ENCODE measurements at regions not wholly inside any gene's neighbourhood (a gene's known extent, or its start where the extent isn't known, plus 50 kb on each side); places are given as distances from the start of the nearest gene placed in this dataset.

- DNase-seq: peak; percentile 47
These were observed 130.5 kb downstream of the MED15 start for GRCh38 chr22:20637750-20638506.

GRCh38 chr22:20638507-20638870, 131.1 kb downstream of the MED15 start:
- peak; percentile 19 for DNase-seq

DNA sequence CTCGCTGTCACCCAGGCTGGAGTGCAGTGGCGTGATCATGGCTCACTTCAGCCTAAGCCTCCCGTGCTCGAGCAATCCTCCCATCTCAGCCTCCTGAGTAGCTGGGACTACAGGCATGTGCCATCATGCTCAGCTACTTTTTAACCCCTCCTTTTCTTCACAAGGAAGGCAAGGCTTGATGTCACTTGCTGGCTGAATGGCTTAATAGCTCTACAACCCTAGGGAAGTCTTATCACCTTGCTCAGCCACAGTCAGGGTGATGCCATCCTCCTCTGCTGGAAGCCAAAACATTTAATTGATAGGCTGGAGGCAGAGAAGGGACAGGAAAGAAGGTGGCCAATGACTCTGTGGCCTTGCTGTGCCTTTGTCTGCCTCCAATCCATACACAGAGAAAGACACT, 131.9 kb downstream of the MED15 start:
- peak; percentile 19 for DNase-seq

GRCh38 chr22:20639750-20640149, 132.3 kb downstream of the MED15 start:
- DNase-seq: no peak

GRCh38 chr22:20641198-20641892, 132.6 kb upstream of the SERPIND1 start:
- peak; percentile 53 for DNase-seq

GRCh38 chr22:20641919-20642579, 131.9 kb upstream of the SERPIND1 start:
- peak; percentile 4 for DNase-seq

DNA sequence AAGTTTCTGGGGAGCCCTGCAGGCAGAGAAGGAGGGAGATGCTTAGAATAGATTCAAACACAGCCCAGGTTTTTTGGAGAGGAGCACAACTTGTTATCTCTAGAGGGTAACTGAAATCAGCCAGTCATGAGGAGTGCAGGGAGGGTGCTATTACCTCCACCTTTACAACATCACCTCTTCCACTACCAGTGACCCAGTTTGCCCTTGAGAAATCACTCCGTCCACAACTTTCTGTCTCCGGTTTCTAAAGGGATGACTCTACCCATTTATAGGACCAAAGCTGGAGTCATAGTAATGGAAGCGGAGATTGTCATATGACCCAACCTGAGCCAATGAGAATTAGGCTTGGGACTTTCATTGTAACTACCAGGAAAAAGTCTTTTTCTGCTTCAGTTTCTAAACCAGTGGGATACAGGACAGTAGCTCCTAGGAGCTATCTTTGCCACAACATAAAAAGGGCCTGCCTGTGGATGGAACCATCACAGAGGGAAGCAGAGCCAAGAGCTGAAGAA, 131.2 kb upstream of the SERPIND1 start:
- peak; percentile 9 for DNase-seq

GRCh38 chr22:20644071-20644642, 129.8 kb upstream of the SERPIND1 start:
- DNase-seq: peak; percentile 9

GRCh38 chr22:20645954-20646353, 128.0 kb upstream of the SERPIND1 start:
- DNase-seq: peak; percentile 8

DNA sequence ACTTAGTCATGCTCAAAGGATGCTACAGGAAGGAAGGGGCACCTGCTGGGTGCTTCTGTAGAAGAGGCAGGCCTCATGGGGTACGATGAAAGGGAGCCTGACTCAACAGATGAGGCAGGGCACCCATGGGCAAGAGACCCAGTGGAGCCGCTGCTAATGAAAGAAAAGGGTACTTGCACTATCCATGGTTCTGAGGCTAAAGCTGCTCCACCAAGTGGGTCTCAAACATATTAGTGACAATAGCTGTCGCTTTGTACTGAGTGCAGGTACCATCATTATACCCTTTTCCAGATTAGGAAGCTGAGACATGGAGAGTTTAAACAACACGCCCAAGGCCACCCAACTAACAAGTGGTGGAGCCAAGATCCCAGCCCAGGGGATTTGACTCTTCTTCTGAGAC, 127.5 kb upstream of the SERPIND1 start:
- DNase-seq: peak; percentile 4

DNA sequence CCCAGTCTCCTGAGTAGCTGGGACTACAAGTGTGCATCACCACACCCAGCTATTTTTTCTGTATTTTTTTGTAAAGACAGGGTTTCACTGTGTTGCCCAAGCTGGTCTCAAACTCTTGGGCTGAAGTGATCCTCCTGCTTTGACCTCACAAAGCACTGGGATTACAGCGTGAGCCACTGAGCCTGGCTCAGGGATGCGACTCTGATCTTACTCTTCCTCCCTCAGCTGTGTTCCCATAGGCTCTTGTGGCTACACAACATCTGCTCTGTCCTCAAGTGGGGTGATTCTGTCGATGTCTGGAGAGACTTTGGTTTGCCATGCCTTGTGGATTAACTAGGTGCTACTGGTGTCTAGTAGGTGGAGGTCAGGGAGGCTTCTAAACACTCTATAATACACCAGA, 127.0 kb upstream of the SERPIND1 start:
- peak; percentile 16 for DNase-seq

DNA sequence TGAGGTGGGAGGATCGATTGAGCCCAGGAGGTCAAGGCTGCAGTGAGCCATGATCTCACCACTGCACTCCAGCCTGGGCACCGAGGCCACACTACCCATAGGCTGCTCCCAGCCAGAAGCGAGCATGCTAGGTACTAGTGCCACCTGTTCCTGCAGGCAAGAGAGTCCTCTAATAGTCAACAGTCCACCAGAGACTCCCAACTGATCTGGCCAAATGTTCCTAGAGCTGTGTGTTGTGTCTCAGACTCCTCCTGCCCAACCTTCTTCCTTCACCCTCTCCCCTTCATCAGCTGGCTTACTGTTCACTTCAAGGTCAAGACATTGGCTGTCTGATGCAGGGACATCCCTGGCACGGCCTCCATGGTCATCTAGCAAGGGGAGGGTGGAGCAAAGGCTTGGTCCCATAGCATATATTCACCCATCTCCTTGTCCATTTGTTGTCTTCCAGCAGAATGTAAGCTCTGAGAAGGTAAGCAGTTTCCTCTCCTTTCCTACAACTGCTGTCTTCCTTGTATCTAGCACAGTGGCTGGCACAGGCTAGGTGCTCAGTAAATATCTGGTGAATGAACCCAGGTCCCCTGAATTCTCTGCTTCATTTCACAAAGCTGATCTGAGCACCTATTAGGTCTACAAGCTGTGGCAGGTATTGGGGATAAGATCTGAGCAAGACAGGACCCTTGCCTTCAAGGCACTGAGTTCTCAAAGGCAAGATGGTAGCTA, 126.2 kb upstream of the SERPIND1 start:
- peak; percentile 14 for DNase-seq

- DNase-seq: peak; percentile 30
These were observed 125.5 kb upstream of the SERPIND1 start for GRCh38 chr22:20648306-20648903.

DNA sequence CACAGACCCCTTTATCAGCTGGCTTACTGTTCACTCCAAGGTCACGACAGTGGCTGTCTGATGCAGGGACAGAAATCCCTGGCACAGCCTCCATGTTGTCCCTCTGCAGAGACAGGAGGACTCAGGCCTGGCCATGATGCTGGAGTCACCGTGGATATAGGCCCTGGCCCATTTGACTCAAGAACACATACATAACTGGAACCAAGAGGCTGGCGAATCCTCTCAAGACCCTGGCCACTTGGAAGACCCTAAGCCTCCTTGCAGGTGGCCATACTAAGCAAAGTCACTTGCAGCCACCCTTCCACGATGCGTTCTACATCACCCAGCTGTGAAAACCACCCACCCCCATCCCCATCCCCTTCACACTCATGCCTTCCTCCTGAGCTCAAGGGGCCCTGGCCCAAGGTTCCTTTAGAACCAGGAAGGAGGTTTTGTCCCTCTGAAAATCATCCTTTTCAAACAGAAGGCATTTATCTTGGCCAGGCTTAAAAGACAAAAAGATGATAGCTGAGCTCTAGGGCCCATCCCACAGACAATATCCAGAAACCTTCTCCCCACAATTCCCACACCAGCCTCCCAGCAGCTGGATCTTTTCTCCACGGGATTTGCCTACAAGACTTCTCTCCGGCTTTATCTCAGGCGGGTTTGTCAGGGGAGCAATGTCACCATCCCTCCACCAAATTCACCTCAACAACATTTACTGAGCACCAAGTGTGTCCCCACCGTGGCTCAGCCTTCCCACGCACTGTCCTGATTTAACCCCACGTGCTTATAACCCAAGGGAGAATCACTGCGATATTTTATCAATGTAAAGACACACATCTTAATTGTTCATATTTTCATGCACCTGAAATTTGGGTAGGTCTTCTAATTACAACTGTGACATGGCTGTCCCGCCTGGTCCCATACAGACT, 123.4 kb upstream of the SERPIND1 start:
- peak; percentile 27 for DNase-seq

GRCh38 chr22:20651286-20651685, 122.6 kb upstream of the SERPIND1 start:
- DNase-seq: peak; percentile 8

GRCh38 chr22:20652130-20652529, 121.8 kb upstream of the SERPIND1 start:
- DNase-seq: peak; percentile 10

DNA sequence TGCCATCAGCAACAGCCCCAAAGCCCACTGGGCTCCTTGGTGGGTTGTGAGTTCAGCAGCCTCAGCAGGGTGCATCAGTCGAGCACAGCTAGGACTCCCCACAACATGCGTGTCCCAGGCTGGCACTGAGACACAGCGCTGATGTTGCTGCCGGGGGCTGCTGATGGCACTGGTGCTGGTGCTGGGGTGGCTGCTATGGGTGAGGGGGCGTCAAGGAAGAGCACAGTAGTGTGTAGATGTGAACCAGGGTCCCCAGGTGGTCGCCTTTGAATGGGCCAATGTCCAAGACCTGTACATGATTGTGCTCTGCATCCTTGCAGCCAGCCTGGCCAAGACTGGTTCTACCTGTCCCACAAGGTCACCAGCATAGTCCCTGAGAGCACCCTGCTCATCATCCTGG, 121.3 kb upstream of the SERPIND1 start:
- DNase-seq: peak; percentile 54

- DNase-seq: peak; percentile 34
These were observed 120.7 kb upstream of the SERPIND1 start for GRCh38 chr22:20653012-20653794.

DNA sequence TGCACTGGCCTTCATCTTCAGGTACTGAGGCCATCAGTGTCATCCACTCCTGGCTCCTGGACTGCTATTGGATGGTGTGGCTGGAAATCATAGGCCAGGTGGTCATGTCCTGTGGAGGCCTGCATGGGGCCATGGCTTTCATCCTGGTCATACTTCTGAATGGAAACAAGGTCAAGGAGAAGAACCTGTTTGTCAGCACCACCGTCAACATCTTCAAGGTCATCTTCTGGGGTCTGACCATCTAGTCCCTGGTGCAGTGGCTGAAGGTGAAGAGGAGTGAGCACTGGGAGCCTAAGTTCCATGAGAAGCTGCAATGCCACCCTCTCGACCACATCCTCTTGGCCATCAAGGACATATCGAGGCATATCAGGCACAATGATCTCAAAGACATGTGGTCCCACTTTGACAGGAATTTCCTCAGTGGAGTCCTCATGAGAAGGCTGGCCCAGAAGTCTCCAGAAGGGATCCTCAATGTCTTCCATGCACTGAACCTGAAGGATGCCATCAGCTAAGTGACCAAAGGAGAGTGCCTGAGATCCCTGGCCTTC, 120.0 kb upstream of the SERPIND1 start:
- DNase-seq: no peak
